RWPE1 (cell line): ENCODE measurements at regions not wholly inside any gene's neighbourhood (a gene's known extent, or its start where the extent isn't known, plus 50 kb on each side); places are given as distances from the start of the nearest gene placed in this dataset.
"Not testable (repeated sequence)": the region's sequence is repeated elsewhere in the genome, so short reads cannot be mapped to it uniquely, and the experiment has no call there.

Source experiments
- CTCF ChIA-PET: fragments of 350-600 bp; sonication (Branson Sonifier 250); formaldehyde crosslinking; extraction: SDS; loops from one replicate; lab custom pipeline; 2021; lab: Yijun Ruan, JAX
- POLR2A ChIA-PET: fragments of 400-600 bp; formaldehyde crosslinking; extraction: SDS; loops from one replicate; lab custom pipeline; 2020; ENCODE audit warnings: antibody characterized with exemption; ENCODE audit not compliant: low non-redundant PET; lab: Yijun Ruan, JAX
- DNase-seq: peaks from one replicate; pipeline ENCODE4 v3.0.0; 2012; ENCODE audit warnings: low spot score
- H3K27ac ChIP-seq: fragments of 450-650 bp; 2 replicates; pipeline ENCODE4 v1.5.1; 2017
- TF ChIP-seq, protein P1 (sequence below): fragments of 450-650 bp; conservative IDR thresholded peaks from 2 replicates; pipeline ENCODE4 v1.5.1; 2017; ENCODE audit warnings: low read depth, mild to moderate bottlenecking

DNA sequence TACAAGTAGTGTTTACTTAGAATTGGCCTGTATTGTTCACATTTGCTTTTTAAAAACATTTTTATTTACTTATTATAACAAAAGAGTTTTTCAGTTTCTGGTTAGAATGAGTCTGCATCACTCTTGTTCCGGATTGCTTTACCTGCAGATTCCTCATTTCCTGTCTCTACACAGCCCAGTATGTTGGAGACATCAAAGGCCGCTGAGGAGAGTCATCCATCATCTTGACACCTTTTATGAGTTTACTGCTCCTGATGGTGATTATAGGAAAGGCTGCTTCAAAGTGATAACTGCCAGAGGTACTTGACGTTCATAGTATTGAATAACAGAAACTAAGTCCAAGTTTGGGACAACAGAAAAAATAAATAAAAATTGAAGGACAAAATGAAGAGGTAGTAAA is 490.5 kb upstream of the CA10 start:
- DNase-seq = no peak
- TF ChIP-seq, protein P1, sequence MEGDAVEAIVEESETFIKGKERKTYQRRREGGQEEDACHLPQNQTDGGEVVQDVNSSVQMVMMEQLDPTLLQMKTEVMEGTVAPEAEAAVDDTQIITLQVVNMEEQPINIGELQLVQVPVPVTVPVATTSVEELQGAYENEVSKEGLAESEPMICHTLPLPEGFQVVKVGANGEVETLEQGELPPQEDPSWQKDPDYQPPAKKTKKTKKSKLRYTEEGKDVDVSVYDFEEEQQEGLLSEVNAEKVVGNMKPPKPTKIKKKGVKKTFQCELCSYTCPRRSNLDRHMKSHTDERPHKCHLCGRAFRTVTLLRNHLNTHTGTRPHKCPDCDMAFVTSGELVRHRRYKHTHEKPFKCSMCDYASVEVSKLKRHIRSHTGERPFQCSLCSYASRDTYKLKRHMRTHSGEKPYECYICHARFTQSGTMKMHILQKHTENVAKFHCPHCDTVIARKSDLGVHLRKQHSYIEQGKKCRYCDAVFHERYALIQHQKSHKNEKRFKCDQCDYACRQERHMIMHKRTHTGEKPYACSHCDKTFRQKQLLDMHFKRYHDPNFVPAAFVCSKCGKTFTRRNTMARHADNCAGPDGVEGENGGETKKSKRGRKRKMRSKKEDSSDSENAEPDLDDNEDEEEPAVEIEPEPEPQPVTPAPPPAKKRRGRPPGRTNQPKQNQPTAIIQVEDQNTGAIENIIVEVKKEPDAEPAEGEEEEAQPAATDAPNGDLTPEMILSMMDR = no peak
- H3K27ac ChIP-seq = no peak overlapping the region
- POLR2A ChIA-PET = no interaction called here
- CTCF ChIA-PET = no interaction called here

DNA sequence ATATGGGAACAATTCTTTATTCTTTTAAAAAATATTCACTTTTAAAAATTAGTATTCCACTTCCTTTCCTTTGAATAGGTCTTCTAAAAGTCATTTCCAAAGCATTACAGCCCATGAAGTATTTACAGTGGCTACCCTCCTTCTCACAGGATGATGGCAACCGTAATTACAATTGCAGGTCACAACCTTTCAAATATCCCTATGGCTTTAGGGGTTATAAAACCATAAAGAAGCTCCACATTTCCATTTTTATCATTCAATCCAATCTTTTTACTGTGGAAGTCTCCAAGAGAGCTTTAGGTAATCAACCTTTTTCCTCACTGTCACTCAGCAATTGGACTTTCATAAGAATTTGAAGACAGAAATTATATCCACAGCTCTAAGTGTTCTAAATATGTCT is 488.9 kb upstream of the CA10 start:
- TF ChIP-seq, protein P1 = no peak
- POLR2A ChIA-PET = no interaction called here
- H3K27ac ChIP-seq = no peak overlapping the region

DNA sequence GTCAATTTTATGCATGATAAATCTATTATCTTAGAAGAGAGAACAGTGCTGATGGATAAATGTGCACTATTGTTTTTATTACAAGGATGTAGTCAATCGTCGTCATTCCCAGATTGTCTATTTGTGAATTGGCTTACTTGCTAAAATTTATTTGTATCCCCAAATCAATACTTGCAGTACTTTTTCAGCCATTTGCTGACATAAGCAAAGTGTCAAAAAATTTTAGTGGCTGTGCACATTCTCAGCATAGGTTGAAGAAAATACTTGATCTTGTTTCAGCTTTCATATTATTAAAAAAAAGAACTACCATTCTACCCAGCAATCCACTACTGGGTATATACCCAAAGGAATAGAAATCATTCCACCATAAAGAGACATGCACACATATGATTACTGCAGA is 477.9 kb upstream of the CA10 start:
- H3K27ac ChIP-seq = no peak overlapping the region
- TF ChIP-seq, protein P1 = no peak
- POLR2A ChIA-PET = no interaction called here
- CTCF ChIA-PET = interaction anchor here (0.5 kb wide), 1 partner anchor 15 kb away, joined by 5 read pairs; no protein-coding TSS in a partner anchor
- no peak for DNase-seq

More for the DNA sequence above, 488.9 kb upstream of the CA10 start:
- CTCF ChIA-PET = interaction anchor here (0.6 kb wide), 2 partner anchors 35 to 82 kb away, joined by 3 to 4 read pairs; no protein-coding TSS in a partner anchor
- no peak for DNase-seq

DNA sequence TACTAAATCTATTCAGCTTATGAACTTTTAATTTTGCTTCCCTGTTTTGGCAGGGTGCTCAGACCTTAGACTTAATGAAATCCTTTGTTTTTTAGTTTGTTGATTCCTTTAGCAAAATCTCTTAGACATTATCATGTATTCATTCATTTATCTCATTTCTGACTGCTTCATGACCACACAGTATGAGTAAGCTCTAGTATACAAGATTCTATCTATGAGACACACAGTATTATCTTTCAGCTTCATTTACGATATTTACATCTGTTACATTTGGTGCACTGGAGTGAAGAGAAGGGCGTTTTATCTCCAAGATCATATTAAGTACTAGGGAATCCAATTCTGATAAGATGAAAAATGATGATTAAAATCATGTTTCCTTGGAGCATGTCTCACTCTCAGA is 448.1 kb upstream of the CA10 start:
- CTCF ChIA-PET = no interaction called here
- POLR2A ChIA-PET = interaction anchor here (0.6 kb wide), 1 partner anchor 1432 kb away, joined by 4 read pairs; no protein-coding TSS in a partner anchor
- H3K27ac ChIP-seq = no peak overlapping the region
- TF ChIP-seq, protein P1 = no peak
- DNase-seq = no peak

DNA sequence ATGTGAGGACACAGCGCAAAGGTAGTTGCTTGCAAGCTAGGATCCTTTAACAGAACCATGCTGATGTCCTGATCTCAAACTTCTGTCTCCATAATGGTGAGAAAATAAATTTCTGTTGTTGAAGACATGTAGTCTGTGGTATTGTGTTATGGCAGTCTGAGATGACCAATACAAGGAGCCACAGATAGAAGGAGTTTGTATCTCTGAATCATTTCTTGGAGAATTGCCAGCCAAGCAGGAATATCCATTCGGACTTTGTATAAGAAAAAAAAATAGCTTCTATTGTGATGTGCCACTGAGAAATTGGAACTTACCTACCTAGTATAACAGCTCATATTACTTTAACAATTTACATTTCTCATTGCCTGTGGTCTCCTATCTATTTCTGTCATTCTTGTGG is 447.6 kb upstream of the CA10 start:
- DNase-seq = no peak
- ChIA-PET POLR2A (no interaction called here), CTCF (no interaction called here)
- TF ChIP-seq, protein P1 = no peak
- H3K27ac ChIP-seq = no peak overlapping the region

DNA sequence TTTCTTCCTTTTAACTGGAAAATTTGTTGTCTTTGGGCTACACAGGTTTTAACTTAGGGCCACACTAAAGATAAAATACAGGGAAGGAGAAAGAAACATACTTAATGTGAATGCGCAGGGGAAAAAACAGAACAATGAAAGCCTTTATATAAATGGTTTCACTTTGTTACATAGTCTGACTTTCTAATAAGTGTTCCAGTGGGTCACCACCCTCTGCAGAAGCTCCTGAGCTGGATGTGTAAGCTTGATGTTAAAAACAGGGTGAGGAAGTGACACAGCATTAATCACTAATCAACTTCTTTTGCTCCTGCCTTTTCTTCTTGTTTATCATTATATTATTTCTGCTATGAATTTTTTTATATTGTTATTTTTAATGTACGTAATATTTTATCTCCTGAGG is 445.6 kb upstream of the CA10 start:
- H3K27ac ChIP-seq = no peak overlapping the region
- ChIA-PET CTCF (interaction anchor here (0.5 to 0.6 kb wide), 2 partner anchors 466 to 478 kb away, joined by 4 to 5 read pairs; no protein-coding TSS in a partner anchor), POLR2A (no interaction called here)
- DNase-seq = no peak
- TF ChIP-seq, protein P1 = no peak

DNA sequence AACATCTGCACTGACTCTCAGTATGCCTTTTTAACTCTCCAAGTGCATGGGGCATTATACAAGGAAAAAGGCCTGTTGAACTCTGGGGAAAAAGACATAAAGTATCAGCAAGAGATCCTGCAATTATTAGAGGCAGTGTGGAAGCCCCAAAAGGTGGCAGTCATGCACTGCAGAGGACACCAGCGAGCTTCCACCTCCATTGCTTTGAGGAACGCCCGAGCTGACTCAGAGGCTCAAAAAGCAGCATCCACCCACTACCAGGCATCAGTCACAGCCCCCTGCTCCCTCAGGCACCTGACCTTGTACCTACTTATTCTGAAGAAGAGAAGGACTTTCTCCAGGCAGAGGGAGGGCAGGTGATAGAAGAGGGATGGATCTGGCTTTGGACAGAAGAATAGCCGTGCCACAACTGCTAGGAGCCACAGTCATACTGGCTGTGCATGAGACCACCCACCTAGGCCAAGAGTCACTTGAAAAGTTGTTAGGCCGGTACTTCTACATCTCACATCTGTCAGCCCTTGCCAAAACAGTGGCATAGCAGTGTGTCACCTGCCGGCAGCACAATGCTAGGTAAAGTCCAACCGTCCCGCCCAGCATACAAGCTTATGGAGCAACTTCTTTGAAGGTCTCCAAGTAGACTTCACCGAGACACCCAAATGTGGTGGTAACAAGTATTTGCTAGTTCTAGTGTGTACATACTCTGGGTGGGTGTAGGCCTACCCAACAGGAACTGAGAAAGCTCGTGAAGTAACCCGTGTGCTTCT is 439.1 kb upstream of the CA10 start:
- POLR2A ChIA-PET, CTCF ChIA-PET, DNase-seq, H3K27ac ChIP-seq: not testable (repeated sequence)
